G401 (cell line): ENCODE measurements at regions not wholly inside any gene's neighbourhood (a gene's known extent, or its start where the extent isn't known, plus 50 kb on each side); places are given as distances from the start of the nearest gene placed in this dataset.

ENCODE experiments used
- DNase-seq: peaks from one replicate; pipeline ENCODE4 v3.0.0-alpha.2; 2015; ENCODE audit warnings: low spot score
- in situ Hi-C: cut with HindIII; loops from 2 replicates; pipeline ENCODE4 v1.10.0; 2016; ENCODE audit warnings: low sequenced_read_pairs, mixed read lengths

- in situ Hi-C loops = no loop called here
- no peak for DNase-seq
Measured at GRCh38 chr18:61690418-61691138, 202.2 kb downstream of the RNF152 start.

- DNase-seq = no peak
- in situ Hi-C loops = no loop called here
Measured at GRCh38 chr18:61687317-61687716, 205.5 kb downstream of the RNF152 start.

GRCh38 chr18:61683856-61684255, 209.0 kb downstream of the RNF152 start:
- in situ Hi-C loops = no loop called here
- no peak for DNase-seq

GRCh38 chr18:61681065-61681464, 211.7 kb downstream of the RNF152 start:
- DNase-seq = no peak
- in situ Hi-C loops = no loop called here

GRCh38 chr18:61679836-61680235, 213.0 kb downstream of the RNF152 start:
- in situ Hi-C loops = no loop called here
- DNase-seq = no peak

- in situ Hi-C loops = no loop called here
- no peak for DNase-seq
Measured at GRCh38 chr18:61677435-61677970, 215.3 kb downstream of the RNF152 start.

GRCh38 chr18:61676773-61677434, 215.9 kb downstream of the RNF152 start:
- DNase-seq = no peak

GRCh38 chr18:61669320-61669719, 223.5 kb downstream of the RNF152 start:
- no peak for DNase-seq
- in situ Hi-C loops = no loop called here

More at GRCh38 chr18:61676773-61677434, 215.9 kb downstream of the RNF152 start:
- in situ Hi-C loops = no loop called here

- peak; percentile 84 for DNase-seq
- in situ Hi-C loops = no loop called here
Measured at GRCh38 chr18:61666876-61667590, 225.8 kb downstream of the RNF152 start.

- in situ Hi-C loops = no loop called here
- DNase-seq = no peak
Measured at GRCh38 chr18:61664419-61665084, 228.3 kb downstream of the RNF152 start.

- in situ Hi-C loops = no loop called here
- no peak for DNase-seq
Measured at GRCh38 chr18:61662726-61663125, 230.1 kb downstream of the RNF152 start.

- in situ Hi-C loops = no loop called here
- DNase-seq = no peak
Measured at GRCh38 chr18:61658431-61658830, 234.4 kb downstream of the RNF152 start.

- DNase-seq = no peak
- in situ Hi-C loops = no loop called here
Measured at GRCh38 chr18:61657066-61657732, 235.6 kb downstream of the RNF152 start.

GRCh38 chr18:61655630-61656029, 237.2 kb downstream of the RNF152 start:
- no peak for DNase-seq
- in situ Hi-C loops = no loop called here

GRCh38 chr18:61653823-61654551, 238.8 kb downstream of the RNF152 start:
- in situ Hi-C loops = no loop called here

GRCh38 chr18:61651880-61652268, 240.9 kb downstream of the RNF152 start:
- in situ Hi-C loops = no loop called here
- DNase-seq = peak; percentile 24

More at GRCh38 chr18:61653823-61654551, 238.8 kb downstream of the RNF152 start:
- no peak for DNase-seq

GRCh38 chr18:61651145-61651879, 241.5 kb downstream of the RNF152 start:
- in situ Hi-C loops = no loop called here
- DNase-seq = peak; percentile 13
